EL (cell line): ENCODE measurements at regions not wholly inside any gene's neighbourhood (a gene's known extent, or its start where the extent isn't known, plus 50 kb on each side); places are given as distances from the start of the nearest gene placed in this dataset.

Source experiments
- DNase-seq: peaks from one replicate; pipeline ENCODE4 v3.0.0-alpha.2; 2016

GRCh38 chr11:32161293-32161692, 70.4 kb downstream of the RCN1 start:
- DNase-seq: no peak

- no peak for DNase-seq
These were observed 71.5 kb downstream of the RCN1 start for GRCh38 chr11:32162351-32162750.

GRCh38 chr11:32162906-32163305, 72.0 kb downstream of the RCN1 start:
- DNase-seq: no peak

- DNase-seq: no peak
These were observed 72.7 kb downstream of the RCN1 start for GRCh38 chr11:32163557-32163956.

GRCh38 chr11:32164836-32165235, 74.0 kb downstream of the RCN1 start:
- DNase-seq: no peak

- DNase-seq: no peak
These were observed 78.0 kb downstream of the RCN1 start for GRCh38 chr11:32168924-32169323.

GRCh38 chr11:32171445-32171844, 80.6 kb downstream of the RCN1 start:
- DNase-seq: no peak

GRCh38 chr11:32172041-32172847, 81.4 kb downstream of the RCN1 start:
- peak; percentile 10 for DNase-seq

- DNase-seq: peak; percentile 77
These were observed 82.3 kb downstream of the RCN1 start for GRCh38 chr11:32172848-32173834.

- no peak for DNase-seq
These were observed 83.1 kb downstream of the RCN1 start for GRCh38 chr11:32173977-32174376.

- DNase-seq: peak; percentile 83
These were observed 85.5 kb downstream of the RCN1 start for GRCh38 chr11:32176223-32176934.

GRCh38 chr11:32178692-32179091, 87.8 kb downstream of the RCN1 start:
- DNase-seq: no peak

- no peak for DNase-seq
These were observed 92.6 kb downstream of the RCN1 start for GRCh38 chr11:32183512-32183911.

GRCh38 chr11:32184041-32184722, 93.3 kb downstream of the RCN1 start:
- no peak for DNase-seq

- DNase-seq: no peak
These were observed 94.0 kb downstream of the RCN1 start for GRCh38 chr11:32184723-32185376.

- no peak for DNase-seq
These were observed 95.2 kb downstream of the RCN1 start for GRCh38 chr11:32186118-32186517.

GRCh38 chr11:32187111-32187510, 96.2 kb downstream of the RCN1 start:
- DNase-seq: no peak

- DNase-seq: no peak
These were observed 97.9 kb downstream of the RCN1 start for GRCh38 chr11:32188785-32189184.

- DNase-seq: no peak
These were observed 105.3 kb downstream of the RCN1 start for GRCh38 chr11:32196137-32196536.

GRCh38 chr11:32198053-32198452, 107.2 kb downstream of the RCN1 start:
- no peak for DNase-seq

GRCh38 chr11:32200136-32200847, 109.4 kb downstream of the RCN1 start:
- DNase-seq: no peak
